GM12878 (cell line): ENCODE measurements at regions not wholly inside any gene's neighbourhood (a gene's known extent, or its start where the extent isn't known, plus 50 kb on each side); places are given as distances from the start of the nearest gene placed in this dataset.

Experiments
- FOXM1 ChIP-seq: IDR thresholded peaks from 2 replicates; pipeline ENCODE4 v1.6.1; 2012; ENCODE audit warnings: low read depth, mild to moderate bottlenecking, inconsistent platforms, low read length, moderate library complexity
- GABPA ChIP-seq: IDR thresholded peaks from 2 replicates; pipeline ENCODE4 v1.6.1; 2014; ENCODE audit warnings: antibody characterized with exemption, low read depth, mild to moderate bottlenecking, inconsistent platforms
- MYB ChIP-seq: fragments of 150-350 bp; IDR thresholded peaks from 2 replicates; pipeline ENCODE4 v1.6.1; 2014; ENCODE audit warnings: mild to moderate bottlenecking, low read depth, low read length, borderline replicate concordance
- MYC ChIP-seq: IDR thresholded peaks from 2 replicates; pipeline ENCODE4 v1.6.1; 2011; ENCODE audit warnings: mild to moderate bottlenecking, low read length, moderate library complexity, inconsistent platforms; ENCODE audit not compliant: insufficient read depth, insufficient replicate concordance, insufficient read length, severe bottlenecking
- TF ChIP-seq, protein P1 (sequence below): fragments of 450-650 bp; IDR thresholded peaks from 2 replicates; pipeline ENCODE4 v1.6.1; 2017; ENCODE audit warnings: mild to moderate bottlenecking, moderate library complexity
- TF ChIP-seq, protein P2 (sequence below): fragments of 450-650 bp; IDR thresholded peaks from 2 replicates; pipeline ENCODE4 v1.6.1; 2017; ENCODE audit warnings: mild to moderate bottlenecking
- TF ChIP-seq, protein P3 (sequence below): IDR thresholded peaks from 2 replicates; pipeline ENCODE4 v1.6.1; 2012; ENCODE audit warnings: low read depth, low read length, improper control_type of control experiment

DNA sequence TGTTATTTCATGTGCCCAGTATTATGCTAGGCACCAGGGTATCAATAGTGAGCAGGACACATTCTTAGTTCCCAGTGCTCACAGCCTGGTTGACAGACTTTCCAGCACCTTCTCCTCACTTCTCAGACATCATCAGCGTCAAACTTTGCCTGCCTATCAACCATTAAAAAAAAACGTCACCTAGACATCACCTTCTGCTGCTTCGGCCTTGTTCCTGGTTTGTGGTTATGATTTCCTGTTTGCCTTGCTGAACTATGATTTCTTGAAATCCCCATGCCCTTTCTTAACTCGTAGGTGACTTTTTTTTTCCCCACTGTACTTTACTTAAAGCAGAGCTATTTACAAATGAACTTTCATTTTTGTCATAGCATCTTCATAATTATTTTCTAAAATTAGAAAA, 60.4 kb upstream of the NABP1 start (continued):
- TF ChIP-seq, protein P1, sequence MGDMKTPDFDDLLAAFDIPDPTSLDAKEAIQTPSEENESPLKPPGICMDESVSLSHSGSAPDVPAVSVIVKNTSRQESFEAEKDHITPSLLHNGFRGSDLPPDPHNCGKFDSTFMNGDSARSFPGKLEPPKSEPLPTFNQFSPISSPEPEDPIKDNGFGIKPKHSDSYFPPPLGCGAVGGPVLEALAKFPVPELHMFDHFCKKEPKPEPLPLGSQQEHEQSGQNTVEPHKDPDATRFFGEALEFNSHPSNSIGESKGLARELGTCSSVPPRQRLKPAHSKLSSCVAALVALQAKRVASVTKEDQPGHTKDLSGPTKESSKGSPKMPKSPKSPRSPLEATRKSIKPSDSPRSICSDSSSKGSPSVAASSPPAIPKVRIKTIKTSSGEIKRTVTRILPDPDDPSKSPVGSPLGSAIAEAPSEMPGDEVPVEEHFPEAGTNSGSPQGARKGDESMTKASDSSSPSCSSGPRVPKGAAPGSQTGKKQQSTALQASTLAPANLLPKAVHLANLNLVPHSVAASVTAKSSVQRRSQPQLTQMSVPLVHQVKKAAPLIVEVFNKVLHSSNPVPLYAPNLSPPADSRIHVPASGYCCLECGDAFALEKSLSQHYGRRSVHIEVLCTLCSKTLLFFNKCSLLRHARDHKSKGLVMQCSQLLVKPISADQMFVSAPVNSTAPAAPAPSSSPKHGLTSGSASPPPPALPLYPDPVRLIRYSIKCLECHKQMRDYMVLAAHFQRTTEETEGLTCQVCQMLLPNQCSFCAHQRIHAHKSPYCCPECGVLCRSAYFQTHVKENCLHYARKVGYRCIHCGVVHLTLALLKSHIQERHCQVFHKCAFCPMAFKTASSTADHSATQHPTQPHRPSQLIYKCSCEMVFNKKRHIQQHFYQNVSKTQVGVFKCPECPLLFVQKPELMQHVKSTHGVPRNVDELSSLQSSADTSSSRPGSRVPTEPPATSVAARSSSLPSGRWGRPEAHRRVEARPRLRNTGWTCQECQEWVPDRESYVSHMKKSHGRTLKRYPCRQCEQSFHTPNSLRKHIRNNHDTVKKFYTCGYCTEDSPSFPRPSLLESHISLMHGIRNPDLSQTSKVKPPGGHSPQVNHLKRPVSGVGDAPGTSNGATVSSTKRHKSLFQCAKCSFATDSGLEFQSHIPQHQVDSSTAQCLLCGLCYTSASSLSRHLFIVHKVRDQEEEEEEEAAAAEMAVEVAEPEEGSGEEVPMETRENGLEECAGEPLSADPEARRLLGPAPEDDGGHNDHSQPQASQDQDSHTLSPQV, result no peak
- no peak for TF ChIP-seq MYB
- TF ChIP-seq FOXM1, result peak; percentile 77; the same call in 1 of the 2 replicates
- no peak for TF ChIP-seq MYC
- peak; percentile 52; the same call in 1 of the 2 replicates for TF ChIP-seq GABPA
- TF ChIP-seq, protein P2, sequence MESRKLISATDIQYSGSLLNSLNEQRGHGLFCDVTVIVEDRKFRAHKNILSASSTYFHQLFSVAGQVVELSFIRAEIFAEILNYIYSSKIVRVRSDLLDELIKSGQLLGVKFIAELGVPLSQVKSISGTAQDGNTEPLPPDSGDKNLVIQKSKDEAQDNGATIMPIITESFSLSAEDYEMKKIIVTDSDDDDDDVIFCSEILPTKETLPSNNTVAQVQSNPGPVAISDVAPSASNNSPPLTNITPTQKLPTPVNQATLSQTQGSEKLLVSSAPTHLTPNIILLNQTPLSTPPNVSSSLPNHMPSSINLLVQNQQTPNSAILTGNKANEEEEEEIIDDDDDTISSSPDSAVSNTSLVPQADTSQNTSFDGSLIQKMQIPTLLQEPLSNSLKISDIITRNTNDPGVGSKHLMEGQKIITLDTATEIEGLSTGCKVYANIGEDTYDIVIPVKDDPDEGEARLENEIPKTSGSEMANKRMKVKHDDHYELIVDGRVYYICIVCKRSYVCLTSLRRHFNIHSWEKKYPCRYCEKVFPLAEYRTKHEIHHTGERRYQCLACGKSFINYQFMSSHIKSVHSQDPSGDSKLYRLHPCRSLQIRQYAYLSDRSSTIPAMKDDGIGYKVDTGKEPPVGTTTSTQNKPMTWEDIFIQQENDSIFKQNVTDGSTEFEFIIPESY, result no peak
- TF ChIP-seq, protein P3, sequence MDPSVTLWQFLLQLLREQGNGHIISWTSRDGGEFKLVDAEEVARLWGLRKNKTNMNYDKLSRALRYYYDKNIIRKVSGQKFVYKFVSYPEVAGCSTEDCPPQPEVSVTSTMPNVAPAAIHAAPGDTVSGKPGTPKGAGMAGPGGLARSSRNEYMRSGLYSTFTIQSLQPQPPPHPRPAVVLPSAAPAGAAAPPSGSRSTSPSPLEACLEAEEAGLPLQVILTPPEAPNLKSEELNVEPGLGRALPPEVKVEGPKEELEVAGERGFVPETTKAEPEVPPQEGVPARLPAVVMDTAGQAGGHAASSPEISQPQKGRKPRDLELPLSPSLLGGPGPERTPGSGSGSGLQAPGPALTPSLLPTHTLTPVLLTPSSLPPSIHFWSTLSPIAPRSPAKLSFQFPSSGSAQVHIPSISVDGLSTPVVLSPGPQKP, result no peak
